IPS-18a (cell line): ENCODE measurements at regions not wholly inside any gene's neighbourhood (a gene's known extent, or its start where the extent isn't known, plus 50 kb on each side); places are given as distances from the start of the nearest gene placed in this dataset.

Source experiments
- H3K27ac ChIP-seq: one replicate; pipeline ENCODE4 v1.5.1; 2013; ENCODE audit warnings: low read length
- H3K27me3 ChIP-seq: one replicate; pipeline ENCODE4 v1.6.1; 2013; ENCODE audit warnings: mild to moderate bottlenecking, low read length; ENCODE audit not compliant: control insufficient read depth, insufficient read depth
- H3K36me3 ChIP-seq: one replicate; pipeline ENCODE4 v1.6.1; 2013; ENCODE audit warnings: low read depth, low read length; ENCODE audit not compliant: control insufficient read depth
- H3K4me1 ChIP-seq: one replicate; pipeline ENCODE4 v1.6.1; 2013; ENCODE audit warnings: low read depth, low read length; ENCODE audit not compliant: control insufficient read depth
- H3K4me3 ChIP-seq: one replicate; pipeline ENCODE4 v1.5.1; 2013; ENCODE audit warnings: low read length
- H3K9ac ChIP-seq: one replicate; pipeline ENCODE4 v1.6.1; 2013; ENCODE audit warnings: mild to moderate bottlenecking, low read length, moderate library complexity
- H3K9me3 ChIP-seq: one replicate; pipeline ENCODE4 v1.6.1; 2013; ENCODE audit warnings: low read depth, low read length; ENCODE audit not compliant: control insufficient read depth

GRCh38 chr13:37360556-37360955 lies 238.0 kb downstream of the POSTN start:
- Histone ChIP-seq H3K9ac (no peak overlapping the region), H3K27me3 (no peaks in the 10 kb centered on the region), H3K9me3 (no peaks in the 10 kb centered on the region), H3K4me1 (no peaks in the 10 kb centered on the region), H3K36me3 (no peaks in the 10 kb centered on the region), H3K4me3 (no peak overlapping the region), H3K27ac (no peak overlapping the region)

DNA sequence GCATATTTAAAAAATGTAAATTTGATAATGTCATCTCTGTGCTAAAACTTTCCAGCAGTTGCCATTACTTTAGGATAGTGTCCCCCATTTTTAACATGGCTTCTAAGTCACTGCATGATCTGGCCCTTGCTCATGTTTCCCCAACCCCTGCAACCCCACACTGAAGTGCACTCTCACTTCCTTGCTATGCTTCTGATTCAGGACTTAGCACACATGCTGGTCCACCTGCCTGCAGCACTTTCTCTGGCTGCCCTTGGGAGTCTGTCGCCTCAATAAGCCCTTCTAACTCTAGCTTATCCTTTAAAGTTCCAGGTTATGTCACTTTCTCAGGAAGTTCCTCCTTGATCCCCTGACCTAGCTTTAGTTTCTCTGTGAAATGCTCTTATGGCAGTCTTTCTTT lies 241.0 kb downstream of the POSTN start:
- H3K4me3 ChIP-seq = no peak overlapping the region
- H3K9ac ChIP-seq = no peak overlapping the region
- H3K4me1 ChIP-seq = no peaks in the 10 kb centered on the region
- H3K36me3 ChIP-seq = no peaks in the 10 kb centered on the region
- no peak overlapping the region for H3K27ac ChIP-seq
- H3K9me3 ChIP-seq = no peaks in the 10 kb centered on the region
- H3K27me3 ChIP-seq = no peaks in the 10 kb centered on the region

GRCh38 chr13:37353911-37354310 lies 244.7 kb downstream of the POSTN start:
- H3K27ac ChIP-seq = no peak overlapping the region
- no peaks in the 10 kb centered on the region for H3K36me3 ChIP-seq
- H3K4me3 ChIP-seq = no peak overlapping the region
- H3K9me3 ChIP-seq = no peaks in the 10 kb centered on the region
- H3K9ac ChIP-seq = no peak overlapping the region
- H3K4me1 ChIP-seq = no peaks in the 10 kb centered on the region
- no peaks in the 10 kb centered on the region for H3K27me3 ChIP-seq

GRCh38 chr13:37351211-37351610 lies 245.7 kb upstream of the CSNK1A1L start:
- Histone ChIP-seq H3K4me3 (no peak overlapping the region), H3K27me3 (no peaks in the 10 kb centered on the region), H3K9me3 (no peaks in the 10 kb centered on the region), H3K27ac (no peak overlapping the region), H3K36me3 (no peaks in the 10 kb centered on the region), H3K9ac (no peak overlapping the region), H3K4me1 (no peaks in the 10 kb centered on the region)

- H3K27ac ChIP-seq = no peak overlapping the region
- H3K4me3 ChIP-seq = no peak overlapping the region
- no peaks in the 10 kb centered on the region for H3K27me3 ChIP-seq
- H3K4me1 ChIP-seq = no peaks in the 10 kb centered on the region
- no peaks in the 10 kb centered on the region for H3K9me3 ChIP-seq
- no peaks in the 10 kb centered on the region for H3K36me3 ChIP-seq
- no peak overlapping the region for H3K9ac ChIP-seq
Measured at GRCh38 chr13:37349916-37350315, 244.5 kb upstream of the CSNK1A1L start.

GRCh38 chr13:37348916-37349643 lies 243.6 kb upstream of the CSNK1A1L start:
- Histone ChIP-seq H3K27ac (no peak overlapping the region), H3K27me3 (no peaks in the 10 kb centered on the region), H3K9me3 (no peaks in the 10 kb centered on the region), H3K4me3 (no peak overlapping the region), H3K9ac (no peak overlapping the region), H3K36me3 (no peaks in the 10 kb centered on the region), H3K4me1 (no peaks in the 10 kb centered on the region)

DNA sequence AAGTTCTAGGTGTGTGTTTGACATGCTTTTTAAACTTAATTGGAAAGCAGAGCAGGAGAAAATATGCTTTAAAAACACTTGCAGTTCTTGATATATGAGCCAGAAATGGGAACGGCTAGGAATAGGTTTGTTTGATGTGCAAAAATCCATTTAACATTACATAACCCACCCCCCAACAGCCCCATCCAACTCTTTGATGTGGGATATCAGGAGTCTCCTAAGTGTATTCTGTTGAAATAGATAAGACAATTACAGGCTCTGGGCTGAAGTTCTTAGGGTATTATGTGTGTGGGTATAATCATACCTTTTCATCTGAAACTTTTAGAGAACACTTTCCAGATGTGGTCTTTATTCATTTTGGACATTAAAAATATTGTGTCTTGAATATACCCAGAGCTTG lies 240.4 kb upstream of the CSNK1A1L start:
- no peak overlapping the region for H3K9ac ChIP-seq
- no peak overlapping the region for H3K27ac ChIP-seq
- H3K27me3 ChIP-seq = no peaks in the 10 kb centered on the region
- H3K4me1 ChIP-seq = no peaks in the 10 kb centered on the region
- H3K36me3 ChIP-seq = no peaks in the 10 kb centered on the region
- no peak overlapping the region for H3K4me3 ChIP-seq
- no peaks in the 10 kb centered on the region for H3K9me3 ChIP-seq

DNA sequence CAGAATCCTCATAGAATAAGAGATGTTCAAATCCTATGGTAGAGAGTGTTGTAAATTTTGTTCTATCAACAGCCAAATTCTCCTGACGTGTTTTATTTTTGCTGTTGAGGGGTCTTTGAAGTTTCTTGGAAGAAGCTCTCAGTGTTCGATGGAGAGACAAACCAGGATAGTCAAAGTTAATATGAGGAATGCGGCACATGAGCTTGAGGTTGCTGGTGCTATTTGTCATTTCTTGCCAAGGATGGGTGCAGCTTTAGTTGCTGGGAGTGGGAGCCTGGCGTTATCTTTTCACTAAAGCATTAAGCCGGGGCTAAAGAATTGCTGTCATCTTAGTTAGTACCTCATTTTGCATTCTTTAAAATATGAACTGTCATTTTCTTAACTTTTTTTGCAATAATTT lies 239.9 kb upstream of the CSNK1A1L start:
- Histone ChIP-seq H3K4me3 (no peak overlapping the region), H3K4me1 (no peaks in the 10 kb centered on the region), H3K9me3 (no peaks in the 10 kb centered on the region), H3K9ac (no peak overlapping the region), H3K27me3 (no peaks in the 10 kb centered on the region), H3K27ac (no peak overlapping the region), H3K36me3 (no peaks in the 10 kb centered on the region)

GRCh38 chr13:37344056-37344455 lies 238.6 kb upstream of the CSNK1A1L start:
- H3K4me1 ChIP-seq = no peaks in the 10 kb centered on the region
- no peak overlapping the region for H3K4me3 ChIP-seq
- no peaks in the 10 kb centered on the region for H3K9me3 ChIP-seq

DNA sequence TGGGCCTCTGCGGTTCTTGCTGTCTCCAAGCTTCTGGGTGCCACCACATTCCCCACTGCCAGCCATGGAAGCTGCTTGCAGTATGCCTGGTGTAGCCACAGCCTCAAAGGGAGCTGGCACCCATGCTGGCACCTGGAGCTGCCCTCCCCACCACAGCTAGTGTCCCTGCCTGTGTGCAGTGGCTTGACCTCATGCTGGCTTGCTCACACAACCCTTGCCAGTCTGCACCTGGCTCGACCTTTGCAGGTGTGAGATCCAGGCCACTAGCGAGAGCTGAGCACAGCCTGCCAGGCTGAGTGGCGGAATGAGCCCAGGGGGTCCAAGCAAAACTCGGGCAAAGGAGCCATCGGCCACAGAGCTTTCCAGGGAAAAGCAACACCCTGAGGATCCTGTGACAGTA lies 236.7 kb upstream of the CSNK1A1L start:
- Histone ChIP-seq H3K4me1 (no peaks in the 10 kb centered on the region), H3K27ac (no peak overlapping the region), H3K9ac (no peak overlapping the region), H3K9me3 (no peaks in the 10 kb centered on the region), H3K4me3 (no peak overlapping the region), H3K27me3 (no peaks in the 10 kb centered on the region), H3K36me3 (no peaks in the 10 kb centered on the region)

More at GRCh38 chr13:37344056-37344455, 238.6 kb upstream of the CSNK1A1L start:
- no peaks in the 10 kb centered on the region for H3K27me3 ChIP-seq
- no peak overlapping the region for H3K9ac ChIP-seq
- no peaks in the 10 kb centered on the region for H3K36me3 ChIP-seq
- no peak overlapping the region for H3K27ac ChIP-seq

GRCh38 chr13:37340901-37341670 lies 235.6 kb upstream of the CSNK1A1L start:
- Histone ChIP-seq H3K27me3 (no peaks in the 10 kb centered on the region), H3K9ac (no peak overlapping the region), H3K36me3 (no peaks in the 10 kb centered on the region), H3K9me3 (no peaks in the 10 kb centered on the region), H3K4me1 (no peaks in the 10 kb centered on the region), H3K4me3 (no peak overlapping the region), H3K27ac (no peak overlapping the region)

GRCh38 chr13:37339386-37339735 lies 233.9 kb upstream of the CSNK1A1L start:
- Histone ChIP-seq H3K27me3 (no peaks in the 10 kb centered on the region), H3K4me1 (no peaks in the 10 kb centered on the region), H3K27ac (no peak overlapping the region), H3K9me3 (no peaks in the 10 kb centered on the region), H3K36me3 (no peaks in the 10 kb centered on the region), H3K9ac (no peak overlapping the region), H3K4me3 (no peak overlapping the region)
